GM12892 (cell line): ENCODE measurements at regions not wholly inside any gene's neighbourhood (a gene's known extent, or its start where the extent isn't known, plus 50 kb on each side); places are given as distances from the start of the nearest gene placed in this dataset.
"Not testable (repeated sequence)": the region's sequence is repeated elsewhere in the genome, so short reads cannot be mapped to it uniquely, and the experiment has no call there.

ENCODE experiments used
- POLR2A ChIP-seq: IDR thresholded peaks from 2 replicates; pipeline ENCODE4 v1.6.1; 2011; ENCODE audit warnings: low read depth, low read length, control low read depth
- POLR2AphosphoS5 ChIP-seq: IDR thresholded peaks from 2 replicates; pipeline ENCODE4 v1.6.1; 2011; ENCODE audit warnings: low read depth, low read length, control low read depth
- TAF1 ChIP-seq: IDR thresholded peaks from 2 replicates; pipeline ENCODE4 v1.6.1; 2011; ENCODE audit warnings: low read depth, mild to moderate bottlenecking, control low read depth, low read length, borderline replicate concordance

DNA sequence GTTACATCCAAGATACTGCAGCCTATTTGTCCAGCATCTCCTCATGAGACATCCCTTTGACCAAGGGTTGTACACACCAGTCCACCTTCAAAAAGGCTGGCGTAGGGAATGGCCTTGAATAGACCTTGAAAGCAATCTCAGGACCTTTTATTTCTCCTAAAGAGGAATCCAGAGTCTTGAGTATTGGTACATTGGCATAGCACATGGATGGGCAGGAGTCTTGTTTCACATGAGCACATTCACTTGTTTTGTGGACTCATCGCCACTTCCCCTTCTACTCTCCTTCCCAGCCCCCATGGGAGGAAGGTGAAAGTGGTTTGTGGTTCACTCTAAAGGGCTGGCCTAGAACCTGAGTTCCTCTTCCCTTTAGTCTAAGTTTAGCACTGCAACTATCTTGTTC is 229.8 kb upstream of the TEKT4 start:
- not testable (repeated sequence) for TF ChIP-seq POLR2A, POLR2AphosphoS5, TAF1
